ENCODE measurements at regions not wholly inside any gene's neighbourhood (a gene's known extent, or its start where the extent isn't known, plus 50 kb on each side); places are given as distances from the start of the nearest gene placed in this dataset.

GRCh38 chrX:124646403-124646802 is 300.0 kb downstream of the SH2D1A start:
- TF ChIP-seq CTCF (IDR thresholded peaks at IDR 0.05 in 8 of 11, conservative IDR thresholded peaks at IDR 0.05 in 3 of 11) (no peak), POLR2AphosphoS5 (IDR thresholded peaks at IDR 0.05) (no peak)
